ENCODE measurements at regions not wholly inside any gene's neighbourhood (a gene's known extent, or its start where the extent isn't known, plus 50 kb on each side); places are given as distances from the start of the nearest gene placed in this dataset.
"Not testable (repeated sequence)": the region's sequence is repeated elsewhere in the genome, so short reads cannot be mapped to it uniquely, and the experiment has no call there.

DNA sequence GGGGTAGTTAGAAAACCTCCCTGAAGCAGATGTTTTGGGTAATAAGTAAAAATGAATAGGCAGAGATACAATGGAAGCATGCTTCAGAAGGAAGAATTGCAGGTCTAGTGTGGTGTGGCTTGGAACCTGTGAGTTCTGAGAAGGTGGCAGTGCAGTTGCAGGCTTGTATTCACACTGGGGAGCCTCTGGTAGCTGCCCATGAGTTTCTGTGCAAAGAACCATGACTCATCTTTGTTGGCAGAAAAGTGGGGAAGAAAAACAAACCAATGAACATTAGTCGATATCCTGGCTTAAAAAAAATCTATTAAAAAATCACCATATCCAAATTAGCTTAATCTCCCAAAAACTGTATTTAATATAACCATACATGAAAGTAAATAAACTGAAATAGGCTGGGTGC is 232.6 kb downstream of the FAT3 start:
- Histone ChIP-seq H3K27me3 (ENCODE audit: low read depth) (no peaks in the 10 kb centered on the region), H3K9me3 (replicated peaks) (no peaks in the 10 kb centered on the region), H3K4me3 (no peak overlapping the region), H3K4me1 (no peaks in the 10 kb centered on the region), H3K36me3 (no peaks in the 10 kb centered on the region), H3K27ac (replicated peaks) (no peak overlapping the region)
- TF ChIP-seq, protein P1, sequence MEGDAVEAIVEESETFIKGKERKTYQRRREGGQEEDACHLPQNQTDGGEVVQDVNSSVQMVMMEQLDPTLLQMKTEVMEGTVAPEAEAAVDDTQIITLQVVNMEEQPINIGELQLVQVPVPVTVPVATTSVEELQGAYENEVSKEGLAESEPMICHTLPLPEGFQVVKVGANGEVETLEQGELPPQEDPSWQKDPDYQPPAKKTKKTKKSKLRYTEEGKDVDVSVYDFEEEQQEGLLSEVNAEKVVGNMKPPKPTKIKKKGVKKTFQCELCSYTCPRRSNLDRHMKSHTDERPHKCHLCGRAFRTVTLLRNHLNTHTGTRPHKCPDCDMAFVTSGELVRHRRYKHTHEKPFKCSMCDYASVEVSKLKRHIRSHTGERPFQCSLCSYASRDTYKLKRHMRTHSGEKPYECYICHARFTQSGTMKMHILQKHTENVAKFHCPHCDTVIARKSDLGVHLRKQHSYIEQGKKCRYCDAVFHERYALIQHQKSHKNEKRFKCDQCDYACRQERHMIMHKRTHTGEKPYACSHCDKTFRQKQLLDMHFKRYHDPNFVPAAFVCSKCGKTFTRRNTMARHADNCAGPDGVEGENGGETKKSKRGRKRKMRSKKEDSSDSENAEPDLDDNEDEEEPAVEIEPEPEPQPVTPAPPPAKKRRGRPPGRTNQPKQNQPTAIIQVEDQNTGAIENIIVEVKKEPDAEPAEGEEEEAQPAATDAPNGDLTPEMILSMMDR (IDR thresholded peaks at IDR 0.05; ENCODE audit: borderline replicate concordance) = no peak
- DNase-seq = no peak
- intact Hi-C loops (cut with micrococcal nuclease) = no loop called here

DNA sequence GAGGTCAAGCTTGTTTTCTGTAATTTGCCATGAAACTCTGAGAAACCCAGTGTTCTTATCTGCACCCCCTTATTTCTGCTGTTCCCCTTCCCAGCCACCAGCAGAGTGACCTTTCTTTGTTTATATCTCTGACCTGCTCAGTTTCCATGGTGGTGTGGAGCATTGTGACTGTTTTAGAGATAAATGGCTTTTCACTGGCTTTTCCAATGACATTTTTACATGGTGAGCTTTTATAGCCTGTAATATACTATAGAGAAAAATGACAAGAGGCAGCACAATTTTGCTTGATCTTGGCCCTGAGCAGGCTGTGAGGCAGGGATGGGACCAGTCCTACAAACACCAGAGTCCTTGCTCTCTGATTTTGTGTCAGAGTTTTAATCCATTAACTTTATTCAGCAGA is 233.9 kb downstream of the FAT3 start:
- no peak overlapping the region for H3K27ac ChIP-seq (replicated peaks)
- intact Hi-C loops (cut with micrococcal nuclease) = no loop called here
- no peaks in the 10 kb centered on the region for H3K27me3 ChIP-seq (ENCODE audit: low read depth)
- H3K36me3 ChIP-seq = no peaks in the 10 kb centered on the region
- no peak overlapping the region for H3K4me3 ChIP-seq
- no peak for DNase-seq
- TF ChIP-seq, protein P1 (IDR thresholded peaks at IDR 0.05; ENCODE audit: borderline replicate concordance) = no peak
- no peaks in the 10 kb centered on the region for H3K4me1 ChIP-seq
- no peaks in the 10 kb centered on the region for H3K9me3 ChIP-seq (replicated peaks)

DNA sequence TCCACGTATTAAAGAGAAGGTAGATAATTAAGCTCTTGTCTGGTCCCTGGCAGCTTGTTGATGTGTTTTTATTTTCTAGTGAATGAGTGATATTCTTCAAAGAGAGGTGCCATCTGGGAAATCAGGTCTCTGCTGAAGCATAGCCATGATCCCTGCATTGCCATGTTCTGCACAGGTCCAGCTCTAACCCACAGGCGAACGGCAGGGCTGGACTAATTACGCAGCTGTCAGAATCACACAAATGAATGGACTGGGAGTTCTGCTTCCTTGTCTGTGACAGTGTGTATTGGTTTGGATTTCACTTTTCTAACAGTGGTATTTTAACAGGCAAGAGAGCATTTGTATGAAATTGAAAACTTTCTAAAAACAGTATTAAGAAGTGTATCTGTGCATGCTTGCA is 235.6 kb downstream of the FAT3 start:
- H3K27ac ChIP-seq (replicated peaks) = no peak overlapping the region
- no peaks in the 10 kb centered on the region for H3K4me1 ChIP-seq
- TF ChIP-seq, protein P1 (IDR thresholded peaks at IDR 0.05; ENCODE audit: borderline replicate concordance) = no peak
- no peaks in the 10 kb centered on the region for H3K9me3 ChIP-seq (replicated peaks)
- intact Hi-C loops (cut with micrococcal nuclease) = no loop called here
- no peak for DNase-seq
- no peak overlapping the region for H3K4me3 ChIP-seq
- no peaks in the 10 kb centered on the region for H3K36me3 ChIP-seq
- no peaks in the 10 kb centered on the region for H3K27me3 ChIP-seq (ENCODE audit: low read depth)

DNA sequence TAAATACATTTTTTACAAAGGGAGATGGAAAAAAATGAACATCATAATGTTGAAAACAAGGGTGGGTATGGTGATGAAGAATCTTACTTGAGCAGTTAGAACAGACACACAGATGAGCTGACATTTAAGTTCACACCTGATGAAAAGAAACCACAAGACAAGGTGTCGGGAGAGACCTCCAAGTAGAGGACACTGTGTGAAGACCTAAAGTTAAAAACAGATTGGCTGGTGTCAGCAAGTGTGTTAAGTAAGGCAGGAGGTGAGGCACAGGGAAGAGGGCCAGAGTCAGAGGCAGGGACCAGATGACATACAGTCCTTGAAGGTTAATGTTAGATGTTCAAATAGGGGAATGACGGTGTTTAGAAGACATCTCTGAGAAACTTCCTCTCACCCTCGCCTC is 236.8 kb downstream of the FAT3 start:
- Histone ChIP-seq H3K36me3 (no peaks in the 10 kb centered on the region), H3K27ac (replicated peaks) (no peak overlapping the region), H3K4me1 (no peaks in the 10 kb centered on the region), H3K4me3 (no peak overlapping the region), H3K27me3 (ENCODE audit: low read depth) (no peaks in the 10 kb centered on the region), H3K9me3 (replicated peaks) (no peaks in the 10 kb centered on the region)
- TF ChIP-seq, protein P1 (IDR thresholded peaks at IDR 0.05; ENCODE audit: borderline replicate concordance) = no peak
- no peak for DNase-seq
- intact Hi-C loops (cut with micrococcal nuclease) = no loop called here

DNA sequence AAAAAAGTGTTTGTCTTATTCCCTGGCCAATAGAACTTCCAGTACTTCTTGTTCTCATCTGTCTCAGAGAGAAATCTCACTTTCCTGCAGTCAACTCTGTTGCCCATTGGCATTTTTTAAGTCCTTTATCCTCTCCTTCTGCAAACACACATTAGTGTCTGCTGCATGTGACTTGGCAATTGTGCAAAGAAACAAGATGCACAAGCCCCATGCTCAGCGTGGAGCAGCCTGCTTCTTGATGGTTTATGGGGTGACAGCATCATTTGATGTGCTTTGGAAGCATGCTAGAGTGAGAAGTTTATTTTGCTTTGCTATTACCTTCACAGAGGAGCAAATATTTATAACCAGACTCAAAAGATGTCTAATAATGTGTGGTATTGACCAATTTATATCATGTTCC is 238.2 kb downstream of the FAT3 start:
- Histone ChIP-seq H3K27me3 (ENCODE audit: low read depth) (no peaks in the 10 kb centered on the region), H3K4me3 (no peak overlapping the region), H3K27ac (replicated peaks) (no peak overlapping the region), H3K4me1 (no peaks in the 10 kb centered on the region), H3K36me3 (no peaks in the 10 kb centered on the region), H3K9me3 (replicated peaks) (no peaks in the 10 kb centered on the region)
- no peak for DNase-seq
- TF ChIP-seq, protein P1 (IDR thresholded peaks at IDR 0.05; ENCODE audit: borderline replicate concordance) = no peak
- intact Hi-C loops (cut with micrococcal nuclease) = no loop called here

DNA sequence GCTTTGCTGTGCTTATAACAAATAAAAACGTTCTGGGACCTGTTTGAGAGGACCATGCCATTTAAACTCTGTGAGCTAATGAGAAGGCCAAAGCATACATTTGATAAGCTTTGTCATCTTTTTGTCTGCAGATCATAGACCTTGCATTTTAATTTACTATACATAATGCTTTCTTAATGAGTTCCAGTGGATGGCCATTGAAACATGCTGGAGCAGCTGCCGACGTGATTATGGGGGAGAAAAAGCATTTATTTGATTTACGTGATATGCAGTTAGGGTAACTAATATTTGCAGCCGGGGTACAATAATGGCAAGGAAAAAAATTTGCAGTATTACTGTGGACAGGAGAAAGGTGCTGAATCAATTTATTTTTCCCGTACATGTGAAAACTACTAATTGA is 240.2 kb downstream of the FAT3 start:
- TF ChIP-seq, protein P1 (IDR thresholded peaks at IDR 0.05; ENCODE audit: borderline replicate concordance) = no peak
- Histone ChIP-seq H3K4me3 (no peak overlapping the region), H3K27me3 (ENCODE audit: low read depth) (no peaks in the 10 kb centered on the region), H3K36me3 (no peaks in the 10 kb centered on the region), H3K27ac (replicated peaks) (no peak overlapping the region), H3K4me1 (no peaks in the 10 kb centered on the region), H3K9me3 (replicated peaks) (no peaks in the 10 kb centered on the region)
- intact Hi-C loops (cut with micrococcal nuclease) = no loop called here
- DNase-seq = no peak

DNA sequence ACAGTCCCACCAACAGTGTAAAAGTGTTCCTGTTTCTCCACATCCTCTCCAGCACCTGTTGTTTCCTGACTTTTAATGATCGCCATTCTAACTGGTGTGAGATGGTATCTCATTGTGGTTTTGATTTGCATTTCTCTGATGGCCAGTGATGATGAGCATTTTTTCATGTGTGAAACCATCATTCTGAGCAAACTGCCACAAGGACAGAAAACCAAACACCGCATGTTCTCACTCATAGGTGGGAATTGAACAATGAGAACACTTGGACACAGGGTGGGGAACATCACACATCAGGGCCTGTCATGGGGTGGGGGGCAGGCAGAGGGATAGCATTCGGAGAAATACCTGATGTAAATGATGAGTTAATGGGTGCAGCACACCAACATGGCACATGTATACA is 240.8 kb downstream of the FAT3 start:
- intact Hi-C loops (cut with micrococcal nuclease); H3K27ac ChIP-seq (replicated peaks); H3K4me3 ChIP-seq; DNase-seq; H3K9me3 ChIP-seq (replicated peaks); H3K4me1 ChIP-seq; H3K36me3 ChIP-seq; H3K27me3 ChIP-seq (ENCODE audit: low read depth): not testable (repeated sequence)

Data from left ventricle myocardium inferior (tissue), 1 donor.